Body of pancreas (tissue), 4 donors: ENCODE measurements at regions not wholly inside any gene's neighbourhood (a gene's known extent, or its start where the extent isn't known, plus 50 kb on each side); places are given as distances from the start of the nearest gene placed in this dataset.

Experiments
- POLR2A ChIP-seq, 3 donors: fragments of 450-650 bp; IDR thresholded peaks; one replicate each; pipeline ENCODE4 v1.6.1; 2016; ENCODE audit warnings: antibody characterized with exemption in 3 of 3, mild to moderate bottlenecking in 2 of 3
- TF ChIP-seq, protein P1 (sequence below), 7 experiments: fragments of 450-650 bp in 4 of 7; fragments of 200-600 bp in 3 of 7; sonication (generic) in 3 of 7; IDR thresholded peaks; one replicate each; pipeline ENCODE4 v1.5.1; 2016 to 2019; ENCODE audit warnings: antibody characterized with exemption in 7 of 7

GRCh38 chr12:123073962-123074801, 76.7 kb downstream of the PITPNM2 start:
- TF ChIP-seq, protein P1, sequence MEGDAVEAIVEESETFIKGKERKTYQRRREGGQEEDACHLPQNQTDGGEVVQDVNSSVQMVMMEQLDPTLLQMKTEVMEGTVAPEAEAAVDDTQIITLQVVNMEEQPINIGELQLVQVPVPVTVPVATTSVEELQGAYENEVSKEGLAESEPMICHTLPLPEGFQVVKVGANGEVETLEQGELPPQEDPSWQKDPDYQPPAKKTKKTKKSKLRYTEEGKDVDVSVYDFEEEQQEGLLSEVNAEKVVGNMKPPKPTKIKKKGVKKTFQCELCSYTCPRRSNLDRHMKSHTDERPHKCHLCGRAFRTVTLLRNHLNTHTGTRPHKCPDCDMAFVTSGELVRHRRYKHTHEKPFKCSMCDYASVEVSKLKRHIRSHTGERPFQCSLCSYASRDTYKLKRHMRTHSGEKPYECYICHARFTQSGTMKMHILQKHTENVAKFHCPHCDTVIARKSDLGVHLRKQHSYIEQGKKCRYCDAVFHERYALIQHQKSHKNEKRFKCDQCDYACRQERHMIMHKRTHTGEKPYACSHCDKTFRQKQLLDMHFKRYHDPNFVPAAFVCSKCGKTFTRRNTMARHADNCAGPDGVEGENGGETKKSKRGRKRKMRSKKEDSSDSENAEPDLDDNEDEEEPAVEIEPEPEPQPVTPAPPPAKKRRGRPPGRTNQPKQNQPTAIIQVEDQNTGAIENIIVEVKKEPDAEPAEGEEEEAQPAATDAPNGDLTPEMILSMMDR (IDR thresholded peaks at IDR 0.05) = no peak
- no peak for TF ChIP-seq POLR2A (IDR thresholded peaks at IDR 0.05)
